Lower leg skin (tissue), 3 donors: ENCODE measurements at regions not wholly inside any gene's neighbourhood (a gene's known extent, or its start where the extent isn't known, plus 50 kb on each side); places are given as distances from the start of the nearest gene placed in this dataset.

Source experiments
- POLR2A ChIP-seq, 2 donors: fragments of 450-650 bp; IDR thresholded peaks; one replicate each; pipeline ENCODE4 v1.6.1; 2016 to 2017; ENCODE audit warnings: antibody characterized with exemption in 2 of 2, mild to moderate bottlenecking in 1 of 2, moderate library complexity in 1 of 2
- TF ChIP-seq, protein P1 (sequence below), 3 donors: fragments of 450-650 bp; IDR thresholded peaks; one replicate each; pipeline ENCODE4 v1.5.1; 2016; ENCODE audit warnings: antibody characterized with exemption in 3 of 3, mild to moderate bottlenecking in 3 of 3, moderate library complexity in 2 of 3

DNA sequence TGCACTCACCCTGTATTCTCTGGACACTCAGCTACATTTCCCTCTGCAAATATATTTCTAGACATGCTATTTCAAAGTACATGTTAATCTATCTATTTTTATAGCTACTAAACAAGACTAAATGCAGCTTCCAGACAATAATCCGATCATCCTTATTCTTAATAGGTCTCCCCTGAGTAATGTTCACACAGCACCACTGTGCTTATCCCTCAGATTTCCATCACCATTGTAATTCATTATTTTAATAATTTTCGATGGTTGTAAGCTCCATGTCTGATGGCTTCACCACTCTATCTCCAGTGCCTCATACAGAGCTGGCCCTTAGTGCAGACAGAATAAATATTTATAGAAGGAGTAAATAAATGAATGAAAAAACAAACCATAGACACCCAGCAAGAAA, 117.5 kb downstream of the ANXA2 start:
- TF ChIP-seq, protein P1, sequence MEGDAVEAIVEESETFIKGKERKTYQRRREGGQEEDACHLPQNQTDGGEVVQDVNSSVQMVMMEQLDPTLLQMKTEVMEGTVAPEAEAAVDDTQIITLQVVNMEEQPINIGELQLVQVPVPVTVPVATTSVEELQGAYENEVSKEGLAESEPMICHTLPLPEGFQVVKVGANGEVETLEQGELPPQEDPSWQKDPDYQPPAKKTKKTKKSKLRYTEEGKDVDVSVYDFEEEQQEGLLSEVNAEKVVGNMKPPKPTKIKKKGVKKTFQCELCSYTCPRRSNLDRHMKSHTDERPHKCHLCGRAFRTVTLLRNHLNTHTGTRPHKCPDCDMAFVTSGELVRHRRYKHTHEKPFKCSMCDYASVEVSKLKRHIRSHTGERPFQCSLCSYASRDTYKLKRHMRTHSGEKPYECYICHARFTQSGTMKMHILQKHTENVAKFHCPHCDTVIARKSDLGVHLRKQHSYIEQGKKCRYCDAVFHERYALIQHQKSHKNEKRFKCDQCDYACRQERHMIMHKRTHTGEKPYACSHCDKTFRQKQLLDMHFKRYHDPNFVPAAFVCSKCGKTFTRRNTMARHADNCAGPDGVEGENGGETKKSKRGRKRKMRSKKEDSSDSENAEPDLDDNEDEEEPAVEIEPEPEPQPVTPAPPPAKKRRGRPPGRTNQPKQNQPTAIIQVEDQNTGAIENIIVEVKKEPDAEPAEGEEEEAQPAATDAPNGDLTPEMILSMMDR (IDR thresholded peaks at IDR 0.05): no peak
- no peak for TF ChIP-seq POLR2A (IDR thresholded peaks at IDR 0.05)
